ENCODE measurements at regions not wholly inside any gene's neighbourhood (a gene's known extent, or its start where the extent isn't known, plus 50 kb on each side); places are given as distances from the start of the nearest gene placed in this dataset.

- WGBS (ENCODE audit: low lambda C conversion rate), result 41% methylated on average over 5 of the region's 6 CpGs
- no peaks in the 10 kb centered on the region for H3F3A ChIP-seq (replicated peaks; ENCODE audit: insufficient read depth)
- no peak overlapping the region for H2AFZ ChIP-seq (ENCODE audit: low read depth)
- ChIA-PET CTCF (interaction anchor here (1.4 kb wide), 1 partner anchor 10 kb away, joined by 5 read pairs; no protein-coding TSS in a partner anchor), POLR2A (no interaction called here)
- H3K9ac ChIP-seq, result no peak overlapping the region
- H3K9me3 ChIP-seq, result no peaks in the 10 kb centered on the region
- H3K4me3 ChIP-seq (ENCODE audit: low read depth in 2 of 2, low read length in 1 of 2), result no peak overlapping the region; a peak in 1 of 4 replicates
- no peaks in the 10 kb centered on the region for H3K79me2 ChIP-seq (ENCODE audit: insufficient read depth)
- H3K9me2 ChIP-seq, result no peaks in the 10 kb centered on the region
- TF ChIP-seq CTCF (IDR thresholded peaks at IDR 0.05), result no peak
- TF ChIP-seq TAF1 (IDR thresholded peaks at IDR 0.05; ENCODE audit: borderline replicate concordance, low read depth, low read length), result no peak
- no peak for TF ChIP-seq TEAD4 (IDR thresholded peaks at IDR 0.05; ENCODE audit: borderline replicate concordance, insufficient read depth)
- no peak for TF ChIP-seq RCOR1 (IDR thresholded peaks at IDR 0.05; ENCODE audit: low read length)
- H4K20me1 ChIP-seq (ENCODE audit: insufficient read depth), result no peaks in the 10 kb centered on the region
- no peak for DNase-seq
- no peak overlapping the region for H3K4me2 ChIP-seq
- no peaks in the 10 kb centered on the region for H3K4me1 ChIP-seq (ENCODE audit: control insufficient read depth in 1 of 2, insufficient read depth in 2 of 2, low read depth in 1 of 2, low read length in 1 of 2)
- H3K27ac ChIP-seq (ENCODE audit: low read depth in 2 of 2, low read length in 1 of 2), result no peak overlapping the region
- no peaks in the 10 kb centered on the region for H3K27me3 ChIP-seq (ENCODE audit: insufficient read depth)
- H3K36me3 ChIP-seq (replicated peaks in 1 of 2; ENCODE audit: control insufficient read depth in 1 of 2, insufficient read depth in 2 of 2, low read length in 1 of 2), result no peaks in the 10 kb centered on the region
Observed at GRCh38 chr2:5969303-5969702, 277.1 kb downstream of the SOX11 start.

GRCh38 chr2:5970347-5970746 is 278.2 kb downstream of the SOX11 start:
- Histone ChIP-seq H3K9me3 (no peaks in the 10 kb centered on the region), H3K9ac (no peak overlapping the region), H3K79me2 (ENCODE audit: insufficient read depth) (no peaks in the 10 kb centered on the region), H3K27me3 (ENCODE audit: insufficient read depth) (no peaks in the 10 kb centered on the region), H3K4me2 (no peak overlapping the region), H3K9me2 (no peaks in the 10 kb centered on the region), H3K4me3 (ENCODE audit: low read depth in 2 of 2, low read length in 1 of 2) (no peak overlapping the region), H3K4me1 (ENCODE audit: control insufficient read depth in 1 of 2, insufficient read depth in 2 of 2, low read depth in 1 of 2, low read length in 1 of 2) (no peaks in the 10 kb centered on the region), H3F3A (replicated peaks; ENCODE audit: insufficient read depth) (no peaks in the 10 kb centered on the region), H4K20me1 (ENCODE audit: insufficient read depth) (no peaks in the 10 kb centered on the region), H3K27ac (ENCODE audit: low read depth in 2 of 2, low read length in 1 of 2) (no peak overlapping the region), H3K36me3 (replicated peaks in 1 of 2; ENCODE audit: control insufficient read depth in 1 of 2, insufficient read depth in 2 of 2, low read length in 1 of 2) (no peaks in the 10 kb centered on the region), H2AFZ (ENCODE audit: low read depth) (no peak overlapping the region)
- ChIA-PET CTCF (no interaction called here), POLR2A (no interaction called here)
- WGBS (ENCODE audit: low lambda C conversion rate), result 32% methylated on average over 4 of the region's 4 CpGs
- DNase-seq, result no peak
- TF ChIP-seq REST (IDR thresholded peaks at IDR 0.05; ENCODE audit: low read depth, low read length) (no peak), USF1 (IDR thresholded peaks at IDR 0.05; ENCODE audit: borderline replicate concordance, low read depth) (no peak), CHD2 (IDR thresholded peaks at IDR 0.05; ENCODE audit: low read length, partially characterized antibody) (no peak), MAX (IDR thresholded peaks at IDR 0.05; ENCODE audit: low read depth) (no peak), CTCF (IDR thresholded peaks at IDR 0.05) (no peak), FOXJ3 (CRISPR knock-in tag; IDR thresholded peaks at IDR 0.05) (no peak), RAD21 (IDR thresholded peaks at IDR 0.05; ENCODE audit: low read length) (no peak), NFIC (IDR thresholded peaks at IDR 0.05; ENCODE audit: borderline replicate concordance) (no peak), IRF3 (IDR thresholded peaks at IDR 0.05; ENCODE audit: low read depth, low read length) (no peak), TCF12 (IDR thresholded peaks at IDR 0.05) (no peak), MEF2A (IDR thresholded peaks at IDR 0.05; ENCODE audit: borderline replicate concordance, low read depth) (no peak), TEAD4 (IDR thresholded peaks at IDR 0.05; ENCODE audit: borderline replicate concordance, insufficient read depth) (no peak), TAF1 (IDR thresholded peaks at IDR 0.05; ENCODE audit: borderline replicate concordance, low read depth, low read length) (no peak), FOSL2 (IDR thresholded peaks at IDR 0.05; ENCODE audit: borderline replicate concordance, low read depth) (no peak), POLR2AphosphoS5 (IDR thresholded peaks at IDR 0.05; ENCODE audit: low read depth, low read length) (no peak)

Data from SK-N-SH (cell line).